Endodermal cell (in vitro differentiated cells): ENCODE measurements at regions not wholly inside any gene's neighbourhood (a gene's known extent, or its start where the extent isn't known, plus 50 kb on each side); places are given as distances from the start of the nearest gene placed in this dataset.
"Not testable (repeated sequence)": the region's sequence is repeated elsewhere in the genome, so short reads cannot be mapped to it uniquely, and the experiment has no call there.

Experiments
- DNase-seq: peaks from one replicate; pipeline ENCODE4 v3.0.0-alpha.2; 2017
- H3K27ac ChIP-seq: 2 replicates; pipeline ENCODE4 v1.5.1; 2013; ENCODE audit warnings: mild to moderate bottlenecking, low read depth, low read length, moderate library complexity
- H3K27me3 ChIP-seq: 2 replicates; pipeline ENCODE4 v1.6.1; 2013; ENCODE audit warnings: mild to moderate bottlenecking, low read length, moderate library complexity; ENCODE audit not compliant: insufficient read depth, control insufficient read depth, poor library complexity, severe bottlenecking
- H3K36me3 ChIP-seq: 2 replicates; pipeline ENCODE4 v1.7.0; 2013; ENCODE audit warnings: mild to moderate bottlenecking, low read length, moderate library complexity; ENCODE audit not compliant: control insufficient read depth, insufficient read depth
- H3K4me1 ChIP-seq: one replicate; pipeline ENCODE4 v1.7.0; 2013; ENCODE audit warnings: low read length; ENCODE audit not compliant: control insufficient read depth, insufficient read depth
- H3K4me3 ChIP-seq: 2 replicates; pipeline ENCODE4 v1.5.1; 2013; ENCODE audit warnings: mild to moderate bottlenecking, low read length, moderate library complexity
- H3K9ac ChIP-seq: 2 replicates; pipeline ENCODE4 v1.6.1; 2013; ENCODE audit warnings: mild to moderate bottlenecking, low read length, moderate library complexity; ENCODE audit not compliant: poor library complexity, severe bottlenecking; ENCODE audit errors: extremely low read depth
- H3K9me3 ChIP-seq: 2 replicates; pipeline ENCODE4 v1.6.1; 2013; ENCODE audit warnings: mild to moderate bottlenecking, low read length, moderate library complexity; ENCODE audit not compliant: control insufficient read depth
- H3K27ac Mint-ChIP-seq: 2 replicates; pipeline ENCODE4 v1.8.0; 2020; ENCODE audit warnings: mixed read lengths
- H3K27me3 Mint-ChIP-seq: 2 replicates; pipeline ENCODE4 v1.8.0; 2021; ENCODE audit warnings: mild to moderate bottlenecking, mixed read lengths; ENCODE audit not compliant: insufficient read depth
- H3K36me3 Mint-ChIP-seq: 2 replicates; pipeline ENCODE4 v1.8.0; 2020; ENCODE audit warnings: low read depth, mixed read lengths
- H3K4me1 Mint-ChIP-seq: 2 replicates; pipeline ENCODE4 v1.8.0; 2020; ENCODE audit warnings: mixed read lengths
- H3K4me3 Mint-ChIP-seq: 2 replicates; pipeline ENCODE4 v1.8.0; 2020; ENCODE audit warnings: mild to moderate bottlenecking, moderate library complexity, mixed read lengths
- H3K9me3 Mint-ChIP-seq: 2 replicates; pipeline ENCODE4 v1.8.0; 2020; ENCODE audit warnings: mild to moderate bottlenecking, mixed read lengths
- WGBS, 2 experiments: methylation state at CpG; one replicate each; pipeline versions ENCODE4 v1.1.5 to v1.1.7; 2013; ENCODE audit warnings: missing lambda C conversion rate in 2 of 2, mixed read lengths in 1 of 2; ENCODE audit not compliant: insufficient coverage in 1 of 2, insufficient read length in 1 of 2; 5-methylcytosine and 5-hydroxymethylcytosine counted together

GRCh38 chr15:20612796-20613195, 71.2 kb upstream of the GOLGA6L6 start:
- not testable (repeated sequence) for H3K27me3 Mint-ChIP-seq, H3K4me1 ChIP-seq, H3K27me3 ChIP-seq, H3K9me3 Mint-ChIP-seq, H3K27ac ChIP-seq, H3K9ac ChIP-seq, H3K36me3 Mint-ChIP-seq, H3K4me3 Mint-ChIP-seq, H3K27ac Mint-ChIP-seq, H3K9me3 ChIP-seq, H3K36me3 ChIP-seq, H3K4me1 Mint-ChIP-seq, H3K4me3 ChIP-seq
- DNase-seq, result peak; percentile 2
- 74% methylated on average over 9 of the region's 15 CpGs; no CpG with 5 or more reads in 1 of the 2 experiments for WGBS, 2 experiments

- H3K27ac ChIP-seq, H3K9me3 Mint-ChIP-seq, H3K36me3 Mint-ChIP-seq, H3K4me1 ChIP-seq, H3K36me3 ChIP-seq, H3K4me3 ChIP-seq, H3K27me3 Mint-ChIP-seq, H3K9ac ChIP-seq, H3K27me3 ChIP-seq, H3K4me3 Mint-ChIP-seq, H3K27ac Mint-ChIP-seq, H3K4me1 Mint-ChIP-seq, H3K9me3 ChIP-seq: not testable (repeated sequence)
- DNase-seq, result peak; percentile 15
- WGBS, 2 experiments, result 88 to 100% methylated on average over 2 to 9 of the region's 9 CpGs
These were observed 70.8 kb upstream of the GOLGA6L6 start for GRCh38 chr15:20612356-20612755.

GRCh38 chr15:20611667-20612290, 70.2 kb upstream of the GOLGA6L6 start:
- not testable (repeated sequence) for H3K4me3 ChIP-seq, H3K4me3 Mint-ChIP-seq, H3K4me1 Mint-ChIP-seq, H3K27ac ChIP-seq, H3K9me3 ChIP-seq, H3K27me3 ChIP-seq, H3K36me3 Mint-ChIP-seq, H3K9ac ChIP-seq, DNase-seq, H3K36me3 ChIP-seq, H3K27ac Mint-ChIP-seq, H3K27me3 Mint-ChIP-seq, H3K4me1 ChIP-seq, H3K9me3 Mint-ChIP-seq
- WGBS, 2 experiments, result no CpG with 5 or more reads among the region's 11 CpGs

- H3K9me3 Mint-ChIP-seq, H3K4me3 Mint-ChIP-seq, H3K4me1 ChIP-seq, H3K36me3 Mint-ChIP-seq, H3K27me3 Mint-ChIP-seq, H3K4me3 ChIP-seq, H3K27me3 ChIP-seq, H3K27ac ChIP-seq, H3K36me3 ChIP-seq, H3K9me3 ChIP-seq, H3K9ac ChIP-seq, H3K4me1 Mint-ChIP-seq, DNase-seq, H3K27ac Mint-ChIP-seq: not testable (repeated sequence)
- 82% methylated on average over 4 of the region's 9 CpGs; no CpG with 5 or more reads in 1 of the 2 experiments for WGBS, 2 experiments
These were observed 66.6 kb upstream of the GOLGA6L6 start for GRCh38 chr15:20608179-20608578.

- not testable (repeated sequence) for H3K36me3 Mint-ChIP-seq, H3K27ac ChIP-seq, H3K9me3 ChIP-seq, DNase-seq, H3K9ac ChIP-seq, H3K4me1 ChIP-seq, H3K36me3 ChIP-seq, H3K4me3 Mint-ChIP-seq, H3K27me3 Mint-ChIP-seq, H3K27ac Mint-ChIP-seq, H3K9me3 Mint-ChIP-seq, H3K4me3 ChIP-seq, H3K4me1 Mint-ChIP-seq, H3K27me3 ChIP-seq
- WGBS, 2 experiments, result no CpG with 5 or more reads among the region's 3 CpGs
These were observed 55.6 kb upstream of the GOLGA6L6 start for GRCh38 chr15:20597245-20597644.

GRCh38 chr15:20594219-20594618, 52.6 kb upstream of the GOLGA6L6 start:
- H3K36me3 Mint-ChIP-seq, H3K9me3 Mint-ChIP-seq, H3K4me1 Mint-ChIP-seq, H3K36me3 ChIP-seq, H3K9ac ChIP-seq, H3K4me3 Mint-ChIP-seq, H3K27ac ChIP-seq, H3K27ac Mint-ChIP-seq, DNase-seq, H3K4me1 ChIP-seq, H3K4me3 ChIP-seq, H3K27me3 Mint-ChIP-seq, H3K27me3 ChIP-seq, H3K9me3 ChIP-seq: not testable (repeated sequence)
- no CpG with 5 or more reads among the region's 5 CpGs for WGBS, 2 experiments

- H3K36me3 ChIP-seq, H3K9ac ChIP-seq, DNase-seq, H3K36me3 Mint-ChIP-seq, H3K9me3 ChIP-seq, H3K4me1 Mint-ChIP-seq, H3K4me3 Mint-ChIP-seq, H3K4me1 ChIP-seq, H3K27me3 ChIP-seq, H3K27ac ChIP-seq, H3K4me3 ChIP-seq, H3K9me3 Mint-ChIP-seq, H3K27me3 Mint-ChIP-seq, H3K27ac Mint-ChIP-seq: not testable (repeated sequence)
- WGBS, 2 experiments, result 86% methylated on average over 5 of the region's 6 CpGs; no CpG with 5 or more reads in 1 of the 2 experiments
These were observed 50.3 kb upstream of the GOLGA6L6 start for GRCh38 chr15:20591936-20592335.
